Muscle of arm (tissue), 1 donor: ENCODE measurements at regions not wholly inside any gene's neighbourhood (a gene's known extent, or its start where the extent isn't known, plus 50 kb on each side); places are given as distances from the start of the nearest gene placed in this dataset.
"Not testable (repeated sequence)": the region's sequence is repeated elsewhere in the genome, so short reads cannot be mapped to it uniquely, and the experiment has no call there.

Experiments used
- DNase-seq: peaks from one replicate; pipeline ENCODE4 v3.0.0-alpha.2; 2013

GRCh38 chr1:29426701-29427279 is 190.5 kb downstream of the PTPRU start:
- DNase-seq = no peak

- DNase-seq = no peak
Observed at GRCh38 chr1:29425631-29426030, 189.3 kb downstream of the PTPRU start.

- no peak for DNase-seq
Observed at GRCh38 chr1:29424266-29424665, 187.9 kb downstream of the PTPRU start.

- no peak for DNase-seq
Observed at GRCh38 chr1:29420202-29420601, 183.9 kb downstream of the PTPRU start.

GRCh38 chr1:29417971-29418370 is 181.6 kb downstream of the PTPRU start:
- DNase-seq = no peak

GRCh38 chr1:29417147-29417858 is 181.0 kb downstream of the PTPRU start:
- no peak for DNase-seq

GRCh38 chr1:29416267-29417146 is 180.2 kb downstream of the PTPRU start:
- no peak for DNase-seq

GRCh38 chr1:29415861-29416260 is 179.5 kb downstream of the PTPRU start:
- DNase-seq = no peak

GRCh38 chr1:29415156-29415830 is 179.0 kb downstream of the PTPRU start:
- DNase-seq = no peak

- DNase-seq = no peak
Observed at GRCh38 chr1:29414086-29414485, 177.8 kb downstream of the PTPRU start.

GRCh38 chr1:29413661-29414060 is 177.3 kb downstream of the PTPRU start:
- DNase-seq = no peak

- no peak for DNase-seq
Observed at GRCh38 chr1:29412591-29412990, 176.3 kb downstream of the PTPRU start.

GRCh38 chr1:29410476-29410875 is 174.2 kb downstream of the PTPRU start:
- DNase-seq = no peak

GRCh38 chr1:29409616-29410015 is 173.3 kb downstream of the PTPRU start:
- no peak for DNase-seq

- DNase-seq = no peak
Observed at GRCh38 chr1:29408831-29409605, 172.7 kb downstream of the PTPRU start.

GRCh38 chr1:29406814-29407213 is 170.5 kb downstream of the PTPRU start:
- DNase-seq = no peak

- DNase-seq = not testable (repeated sequence)
Observed at GRCh38 chr1:29400203-29400602, 163.9 kb downstream of the PTPRU start.

GRCh38 chr1:29399465-29399864 is 163.1 kb downstream of the PTPRU start:
- DNase-seq = no peak

- no peak for DNase-seq
Observed at GRCh38 chr1:29398431-29398830, 162.1 kb downstream of the PTPRU start.

- DNase-seq = no peak
Observed at GRCh38 chr1:29397981-29398380, 161.7 kb downstream of the PTPRU start.

GRCh38 chr1:29397256-29397590 is 160.9 kb downstream of the PTPRU start:
- DNase-seq = no peak
